Pons (tissue), 1 donor: ENCODE measurements at regions not wholly inside any gene's neighbourhood (a gene's known extent, or its start where the extent isn't known, plus 50 kb on each side); places are given as distances from the start of the nearest gene placed in this dataset.

Experiments
- DNase-seq: peaks from one replicate; pipeline ENCODE4 v3.0.0-alpha.2; 2016; ENCODE audit warnings: low spot score

- no peak for DNase-seq
Measured at GRCh38 chr5:89269721-89270120, 386.7 kb upstream of the MEF2C start.

- peak; percentile 60 for DNase-seq
Measured at GRCh38 chr5:89268460-89268859, 385.5 kb upstream of the MEF2C start.

GRCh38 chr5:89267788-89268187 is 384.8 kb upstream of the MEF2C start:
- DNase-seq: no peak

GRCh38 chr5:89265511-89266179 is 382.7 kb upstream of the MEF2C start:
- no peak for DNase-seq

- no peak for DNase-seq
Measured at GRCh38 chr5:89263846-89264245, 380.9 kb upstream of the MEF2C start.

GRCh38 chr5:89262030-89262429 is 379.0 kb upstream of the MEF2C start:
- DNase-seq: no peak

- no peak for DNase-seq
Measured at GRCh38 chr5:89260254-89260653, 377.3 kb upstream of the MEF2C start.

GRCh38 chr5:89255845-89256463 is 373.0 kb upstream of the MEF2C start:
- DNase-seq: no peak

GRCh38 chr5:89253666-89254352 is 370.8 kb upstream of the MEF2C start:
- DNase-seq: no peak

- DNase-seq: no peak
Measured at GRCh38 chr5:89246864-89247263, 363.9 kb upstream of the MEF2C start.

- DNase-seq: no peak
Measured at GRCh38 chr5:89246252-89246651, 363.3 kb upstream of the MEF2C start.

- DNase-seq: no peak
Measured at GRCh38 chr5:89243611-89244010, 360.6 kb upstream of the MEF2C start.

- DNase-seq: no peak
Measured at GRCh38 chr5:89241186-89241585, 358.2 kb upstream of the MEF2C start.

GRCh38 chr5:89236900-89237299 is 353.9 kb upstream of the MEF2C start:
- DNase-seq: no peak

- no peak for DNase-seq
Measured at GRCh38 chr5:89233462-89233861, 350.5 kb upstream of the MEF2C start.

- DNase-seq: no peak
Measured at GRCh38 chr5:89232139-89232603, 349.2 kb upstream of the MEF2C start.

- DNase-seq: no peak
Measured at GRCh38 chr5:89230178-89230577, 347.2 kb upstream of the MEF2C start.

GRCh38 chr5:89229331-89230070 is 346.5 kb upstream of the MEF2C start:
- no peak for DNase-seq

- DNase-seq: no peak
Measured at GRCh38 chr5:89228355-89228754, 345.4 kb upstream of the MEF2C start.

GRCh38 chr5:89218364-89218763 is 335.4 kb upstream of the MEF2C start:
- no peak for DNase-seq

- DNase-seq: no peak
Measured at GRCh38 chr5:89216606-89217005, 333.6 kb upstream of the MEF2C start.

GRCh38 chr5:89213573-89213972 is 330.6 kb upstream of the MEF2C start:
- peak; percentile 11 for DNase-seq

GRCh38 chr5:89211836-89212235 is 328.9 kb upstream of the MEF2C start:
- no peak for DNase-seq
